H1 (cell line): ENCODE measurements at regions not wholly inside any gene's neighbourhood (a gene's known extent, or its start where the extent isn't known, plus 50 kb on each side); places are given as distances from the start of the nearest gene placed in this dataset.
"Not testable (repeated sequence)": the region's sequence is repeated elsewhere in the genome, so short reads cannot be mapped to it uniquely, and the experiment has no call there.

Experiments used
- CTCF ChIA-PET: fragments of 300-600 bp; sonication (Branson Sonifier 250); formaldehyde crosslinking; loops from one replicate; lab custom pipeline; 2021; ENCODE audit not compliant: partially characterized antibody; lab: Charles Lee
- POLR2A ChIA-PET: fragments of 300-600 bp; sonication (Branson Sonifier 250); formaldehyde crosslinking; loops from one replicate; lab custom pipeline; 2021; ENCODE audit warnings: inconsistent platforms; ENCODE audit not compliant: partially characterized antibody; lab: Charles Lee
- DNase-seq, 2 experiments: peaks; one replicate each; pipeline versions ENCODE4 v3.0.0 to v3.0.0-alpha.2; 2010 to 2022; ENCODE audit warnings: low spot score in 2 of 2, low read depth in 1 of 2, mixed read lengths in 1 of 2
- FAIRE-seq: peaks from 2 replicates; lab custom pipeline; 2011; peaks lifted over from hg19 to GRCh38; lab: Jason Lieb, UNC
- H2AFZ ChIP-seq: 2 replicates; pipeline ENCODE4 v1.8.1; 2012; ENCODE audit warnings: low read length, inconsistent platforms
- H2AK5ac ChIP-seq: 2 replicates; pipeline ENCODE4 v1.6.1; 2013; ENCODE audit warnings: low read depth, low read length
- H2BK120ac ChIP-seq: replicated peaks from 2 replicates; pipeline ENCODE3; 2013; ENCODE audit warnings: low read depth, low read length, inconsistent platforms
- H2BK12ac ChIP-seq: 2 replicates; pipeline ENCODE4 v1.6.1; 2013; ENCODE audit warnings: low read depth, low read length
- H2BK15ac ChIP-seq: 2 replicates; pipeline ENCODE4 v1.6.1; 2013; ENCODE audit warnings: low read length
- H2BK20ac ChIP-seq: 2 replicates; pipeline ENCODE4 v1.6.1; 2013; ENCODE audit warnings: low read length
- H2BK5ac ChIP-seq: 2 replicates; pipeline ENCODE4 v1.6.1; 2013; ENCODE audit warnings: low read depth, low read length
- H3K14ac ChIP-seq: 2 replicates; pipeline ENCODE4 v1.6.1; 2013; ENCODE audit warnings: inconsistent platforms; ENCODE audit not compliant: insufficient read length
- H3K18ac ChIP-seq: 2 replicates; pipeline ENCODE4 v1.6.1; 2013; ENCODE audit warnings: low read length; ENCODE audit errors: extremely low read depth
- H3K23ac ChIP-seq: 2 replicates; pipeline ENCODE4 v1.6.1; 2013; ENCODE audit warnings: inconsistent platforms; ENCODE audit not compliant: insufficient read length
- H3K23me2 ChIP-seq: 2 replicates; pipeline ENCODE4 v1.6.1; 2013; ENCODE audit warnings: low read depth, low read length
- H3K27ac ChIP-seq: 2 replicates; pipeline ENCODE4 v1.6.1; 2011; ENCODE audit warnings: low read depth, low read length, inconsistent platforms
- H3K27me3 ChIP-seq, 4 experiments: replicated peaks in 1 of 4; 1 replicate in 1 of 4; 2 replicates in 3 of 4; pipeline versions ENCODE4 v1.6.1 to v1.8.1; 2011 to 2013; ENCODE audit warnings: low read length in 3 of 4, mild to moderate bottlenecking in 3 of 4, inconsistent platforms in 2 of 4, mixed read lengths in 2 of 4, moderate library complexity in 1 of 4; ENCODE audit not compliant: control insufficient read depth in 3 of 4, insufficient read depth in 3 of 4; ENCODE audit errors: extremely low read depth in 1 of 4
- H3K36me3 ChIP-seq, 4 experiments: 2 replicates each; pipeline versions ENCODE4 v1.6.1 to v1.8.1; 2011 to 2013; ENCODE audit warnings: mild to moderate bottlenecking in 4 of 4, low read length in 3 of 4, moderate library complexity in 2 of 4, control low read depth in 1 of 4, inconsistent platforms in 1 of 4; ENCODE audit not compliant: insufficient read depth in 4 of 4, control insufficient read depth in 2 of 4
- H3K4ac ChIP-seq: replicated peaks from 2 replicates; pipeline ENCODE3; 2013; ENCODE audit warnings: low read length, low read depth, mixed read lengths, inconsistent platforms; ENCODE audit not compliant: insufficient read length
- H3K4me1 ChIP-seq, 4 experiments: replicated peaks in 1 of 4; 1 replicate in 1 of 4; 2 replicates in 3 of 4; pipeline versions ENCODE4 v1.6.1 to v1.8.1; 2011 to 2013; ENCODE audit warnings: low read length in 3 of 4, inconsistent platforms in 2 of 4, mixed read lengths in 1 of 4; ENCODE audit not compliant: insufficient read depth in 4 of 4, control insufficient read depth in 3 of 4
- H3K4me2 ChIP-seq, 2 experiments: 2 replicates each; pipeline versions ENCODE4 v1.6.1 to v1.8.1; 2011 to 2013; ENCODE audit warnings: low read depth in 2 of 2, low read length in 2 of 2, control low read depth in 1 of 2, inconsistent platforms in 1 of 2, mild to moderate bottlenecking in 1 of 2; ENCODE audit not compliant: insufficient read depth in 1 of 2
- H3K4me3 ChIP-seq, 4 experiments: fragments of 200-600, 300-600 bp in 1 of 4; sonication (generic), shearing (Covaris generic), sonication (Bioruptor Twin) in 1 of 4; 2 replicates each; pipeline versions ENCODE4 v1.5.1 to v1.8.1; 2011 to 2016; ENCODE audit warnings: low read length in 4 of 4, low read depth in 3 of 4, control low read depth in 2 of 4, inconsistent platforms in 2 of 4, mild to moderate bottlenecking in 2 of 4, mixed read lengths in 1 of 4, moderate library complexity in 1 of 4; ENCODE audit not compliant: insufficient read depth in 2 of 4; ENCODE audit errors: extremely low read depth in 1 of 4
- H3K56ac ChIP-seq: replicated peaks from 2 replicates; pipeline ENCODE3; 2013; ENCODE audit warnings: low read depth, mild to moderate bottlenecking, mixed read lengths, low read length, inconsistent platforms; ENCODE audit not compliant: insufficient read length
- H3K79me1 ChIP-seq: 2 replicates; pipeline ENCODE4 v1.6.1; 2013; ENCODE audit warnings: low read depth, low read length, control low read depth
- H3K79me2 ChIP-seq, 2 experiments: 2 replicates each; pipeline versions ENCODE4 v1.6.1 to v1.8.1; 2012 to 2013; ENCODE audit warnings: low read length in 2 of 2, mild to moderate bottlenecking in 2 of 2, inconsistent platforms in 1 of 2; ENCODE audit not compliant: insufficient read depth in 2 of 2, control insufficient read depth in 1 of 2
- H3K9ac ChIP-seq, 4 experiments: replicated peaks in 1 of 4; 1 replicate in 1 of 4; 2 replicates in 3 of 4; pipeline versions ENCODE4 v1.6.1 to v1.8.1; 2011 to 2013; ENCODE audit warnings: low read depth in 3 of 4, low read length in 3 of 4, control low read depth in 2 of 4, mild to moderate bottlenecking in 2 of 4, moderate library complexity in 2 of 4, inconsistent platforms in 1 of 4; ENCODE audit errors: extremely low read depth in 1 of 4
- H3K9me3 ChIP-seq, 2 experiments: 2 replicates each; pipeline versions ENCODE4 v1.6.1 to v1.8.1; 2012 to 2013; ENCODE audit warnings: mild to moderate bottlenecking in 2 of 2, moderate library complexity in 2 of 2, control low read depth in 1 of 2, inconsistent platforms in 1 of 2, low read depth in 1 of 2, low read length in 1 of 2, mixed read lengths in 1 of 2; ENCODE audit not compliant: insufficient read depth in 2 of 2
- H4K20me1 ChIP-seq, 2 experiments: replicated peaks in 1 of 2; 2 replicates each; pipeline versions ENCODE3 to v1.8.1; 2011 to 2013; ENCODE audit warnings: inconsistent platforms in 2 of 2, low read length in 2 of 2, mild to moderate bottlenecking in 1 of 2; ENCODE audit not compliant: insufficient read depth in 2 of 2, control insufficient read depth in 1 of 2
- H4K5ac ChIP-seq: 2 replicates; pipeline ENCODE4 v1.6.1; 2013; ENCODE audit warnings: low read length, low read depth, mixed read lengths, inconsistent platforms; ENCODE audit not compliant: insufficient read length
- H4K8ac ChIP-seq: 2 replicates; pipeline ENCODE4 v1.8.0; 2013; ENCODE audit warnings: mild to moderate bottlenecking, moderate library complexity, low read length, inconsistent platforms; ENCODE audit not compliant: insufficient read depth; ENCODE audit errors: extremely low read depth
- H4K91ac ChIP-seq: replicated peaks from 2 replicates; pipeline ENCODE3; 2013; ENCODE audit warnings: low read length, mixed read lengths, inconsistent platforms; ENCODE audit not compliant: insufficient read length
- WGBS, 2 experiments: shearing (Covaris generic) in 1 of 2; methylation state at CpG; one replicate each; pipeline versions ENCODE4 v1.1.6 to v1.1.7; 2013 to 2015; ENCODE audit warnings: low lambda C conversion rate in 2 of 2, mixed read lengths in 2 of 2, inconsistent platforms in 1 of 2, low coverage in 1 of 2, missing lambda C conversion rate in 1 of 2; ENCODE audit not compliant: insufficient replicate concordance in 2 of 2, insufficient coverage in 1 of 2, insufficient read length in 1 of 2; ENCODE audit errors: extremely low coverage in 1 of 2, missing lambda C conversion rate in 1 of 2; 5-methylcytosine and 5-hydroxymethylcytosine counted together

GRCh38 chr7:55688684-55689681 is 116.7 kb upstream of the VOPP1 start:
- H3K14ac ChIP-seq, H3K56ac ChIP-seq, H3K4ac ChIP-seq, H3K4me3 ChIP-seq, H2AFZ ChIP-seq, H3K9ac ChIP-seq, CTCF ChIA-PET, H3K27ac ChIP-seq, H4K5ac ChIP-seq, H3K23ac ChIP-seq, H3K23me2 ChIP-seq, POLR2A ChIA-PET, H3K79me2 ChIP-seq, H4K8ac ChIP-seq, H3K27me3 ChIP-seq, H3K9me3 ChIP-seq, H3K79me1 ChIP-seq, H2BK120ac ChIP-seq, H3K4me1 ChIP-seq, H2BK12ac ChIP-seq, H4K91ac ChIP-seq, H2BK20ac ChIP-seq, H4K20me1 ChIP-seq, H3K36me3 ChIP-seq, FAIRE-seq, H2AK5ac ChIP-seq, H3K18ac ChIP-seq, H2BK15ac ChIP-seq, H2BK5ac ChIP-seq: not testable (repeated sequence)
- DNase-seq: peak in 1 of 2 experiments; percentile 51
- peak overlapping the region in 1 of 2 experiments; percentile 17; a peak in 1 of 4 replicates for H3K4me2 ChIP-seq
- 64% methylated on average over 12 of the region's 17 CpGs; no CpG with 5 or more reads in 1 of the 2 experiments for WGBS, 2 experiments
